ENCODE measurements at regions not wholly inside any gene's neighbourhood (a gene's known extent, or its start where the extent isn't known, plus 50 kb on each side); places are given as distances from the start of the nearest gene placed in this dataset.
A peak's percentile ranks its signal among the peaks of the same experiment; 100 is the strongest.

DNA sequence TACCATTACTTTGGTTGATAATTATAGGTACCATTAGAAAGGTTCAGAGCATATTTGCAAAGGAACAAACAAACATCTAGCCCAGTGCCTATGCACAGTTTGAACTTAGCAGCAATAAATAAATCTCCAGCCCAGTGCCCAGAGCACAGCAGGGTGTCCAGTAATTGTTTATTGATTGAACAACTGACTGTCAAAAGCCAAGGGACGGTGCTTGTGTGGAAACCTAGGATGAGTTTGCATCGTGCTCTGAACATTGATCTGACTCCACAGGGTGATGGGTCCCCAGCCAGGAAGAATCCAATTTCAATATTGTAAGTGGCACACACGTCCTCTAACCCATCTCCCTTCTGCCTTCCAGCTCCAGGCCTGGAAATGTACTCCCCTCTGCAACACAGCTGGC lies 625.5 kb upstream of the C16orf82 start:
- no peak for DNase-seq (ENCODE audit: low read depth)
- no peak overlapping the region for H3K4me3 ChIP-seq (ENCODE audit: low read depth, low read length)
- TF ChIP-seq MYC (IDR thresholded peaks at IDR 0.05; ENCODE audit: low read depth, low read length): no peak
- no peak for TF ChIP-seq POLR2A (IDR thresholded peaks at IDR 0.05; ENCODE audit: extremely low read depth, insufficient read length)
- no peak for TF ChIP-seq CTCF (IDR thresholded peaks at IDR 0.05; ENCODE audit: low read depth, low read length)
- TF ChIP-seq MAX (IDR thresholded peaks at IDR 0.05; ENCODE audit: low read depth, low read length): no peak

- DNase-seq (ENCODE audit: low read depth): no peak
- TF ChIP-seq POLR2A (IDR thresholded peaks at IDR 0.05; ENCODE audit: extremely low read depth, insufficient read length): no peak
- TF ChIP-seq MAX (IDR thresholded peaks at IDR 0.05; ENCODE audit: low read depth, low read length): no peak
- TF ChIP-seq MYC (IDR thresholded peaks at IDR 0.05; ENCODE audit: low read depth, low read length): no peak
- TF ChIP-seq CTCF (IDR thresholded peaks at IDR 0.05; ENCODE audit: low read depth, low read length): no peak
- H3K4me3 ChIP-seq (ENCODE audit: low read depth, low read length): no peak overlapping the region
Measured at GRCh38 chr16:26442321-26442720, 624.4 kb upstream of the C16orf82 start.

- DNase-seq (ENCODE audit: low read depth): peak; percentile 6
- TF ChIP-seq CTCF (IDR thresholded peaks at IDR 0.05; ENCODE audit: low read depth, low read length) (no peak), POLR2A (IDR thresholded peaks at IDR 0.05; ENCODE audit: extremely low read depth, insufficient read length) (no peak), MYC (IDR thresholded peaks at IDR 0.05; ENCODE audit: low read depth, low read length) (no peak), MAX (IDR thresholded peaks at IDR 0.05; ENCODE audit: low read depth, low read length) (no peak)
- H3K4me3 ChIP-seq (ENCODE audit: low read depth, low read length): no peak overlapping the region
Measured at GRCh38 chr16:26447570-26447969, 619.2 kb upstream of the C16orf82 start.

GRCh38 chr16:26453215-26453614 lies 613.5 kb upstream of the C16orf82 start:
- TF ChIP-seq MAX (IDR thresholded peaks at IDR 0.05; ENCODE audit: low read depth, low read length) (no peak), CTCF (IDR thresholded peaks at IDR 0.05; ENCODE audit: low read depth, low read length) (no peak), MYC (IDR thresholded peaks at IDR 0.05; ENCODE audit: low read depth, low read length) (no peak), POLR2A (IDR thresholded peaks at IDR 0.05; ENCODE audit: extremely low read depth, insufficient read length) (no peak)
- peak; percentile 4 for DNase-seq (ENCODE audit: low read depth)
- no peak overlapping the region for H3K4me3 ChIP-seq (ENCODE audit: low read depth, low read length)

DNA sequence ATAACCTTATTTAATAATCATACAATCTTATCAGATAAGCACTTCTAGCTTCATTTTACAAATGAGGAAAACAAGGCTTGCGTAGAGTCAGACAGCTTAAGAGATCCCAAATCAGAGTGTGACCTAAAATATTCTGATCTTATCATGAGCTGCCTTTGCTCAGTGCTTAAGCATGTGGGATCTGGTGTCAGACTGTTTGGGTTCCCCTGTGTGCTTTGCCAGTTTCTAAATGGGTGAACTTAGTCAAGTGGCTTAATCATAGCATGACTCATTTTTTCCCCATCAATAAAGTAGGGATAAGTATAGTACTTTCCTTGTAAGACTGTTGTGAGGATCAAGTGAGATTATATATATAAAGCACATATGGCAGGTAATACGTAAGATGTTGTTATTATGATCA lies 612.6 kb upstream of the C16orf82 start:
- no peak for DNase-seq (ENCODE audit: low read depth)
- no peak for TF ChIP-seq POLR2A (IDR thresholded peaks at IDR 0.05; ENCODE audit: extremely low read depth, insufficient read length)
- no peak overlapping the region for H3K4me3 ChIP-seq (ENCODE audit: low read depth, low read length)

DNA sequence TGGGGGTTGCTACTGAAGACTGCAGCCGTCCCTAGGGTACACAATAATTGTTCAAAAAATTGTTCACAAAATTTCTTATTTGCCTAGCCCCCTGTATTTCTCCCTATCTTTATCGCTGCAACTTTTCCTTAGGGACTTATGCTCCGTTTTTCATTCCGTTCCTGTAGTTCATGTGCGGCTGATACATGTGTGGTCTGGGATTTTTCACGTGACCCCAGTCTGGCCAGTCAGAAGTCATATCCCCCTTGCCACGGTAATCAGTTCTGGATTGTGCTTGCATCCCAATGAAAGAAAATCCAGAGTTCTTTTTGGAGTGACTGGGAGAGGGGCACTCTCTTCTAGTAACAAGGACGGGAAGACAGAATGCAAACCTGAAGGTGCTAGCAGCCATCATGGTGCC lies 610.7 kb upstream of the C16orf82 start:
- no peak for DNase-seq (ENCODE audit: low read depth)
- TF ChIP-seq CTCF (IDR thresholded peaks at IDR 0.05; ENCODE audit: low read depth, low read length) (no peak), MYC (IDR thresholded peaks at IDR 0.05; ENCODE audit: low read depth, low read length) (no peak), POLR2A (IDR thresholded peaks at IDR 0.05; ENCODE audit: extremely low read depth, insufficient read length) (no peak)
- no peak overlapping the region for H3K4me3 ChIP-seq (ENCODE audit: low read depth, low read length)
